GM18873 (cell line): ENCODE measurements at regions not wholly inside any gene's neighbourhood (a gene's known extent, or its start where the extent isn't known, plus 50 kb on each side); places are given as distances from the start of the nearest gene placed in this dataset.
"Not testable (repeated sequence)": the region's sequence is repeated elsewhere in the genome, so short reads cannot be mapped to it uniquely, and the experiment has no call there.

Source experiments
- ATAC-seq: cut with Tn5 transposase; IDR thresholded peaks from one replicate; pipeline ENCODE4 v1.9.1; 2021; ENCODE audit warnings: mild to moderate bottlenecking, moderate library complexity, moderate number of reproducible peaks; ENCODE audit not compliant: unreplicated experiment, low FRiP score

GRCh38 chr3:3347056-3347455, 167.6 kb upstream of the CRBN start:
- not testable (repeated sequence) for ATAC-seq

GRCh38 chr3:3346556-3346955, 167.1 kb upstream of the CRBN start:
- no peak for ATAC-seq

GRCh38 chr3:3342141-3342540, 162.7 kb upstream of the CRBN start:
- no peak for ATAC-seq

GRCh38 chr3:3340965-3341895, 161.7 kb upstream of the CRBN start:
- no peak for ATAC-seq

- no peak for ATAC-seq
Observed at GRCh38 chr3:3340526-3340925, 161.0 kb upstream of the CRBN start.

- no peak for ATAC-seq
Observed at GRCh38 chr3:3335903-3336302, 156.4 kb upstream of the CRBN start.

GRCh38 chr3:3334491-3334890, 155.0 kb upstream of the CRBN start:
- no peak for ATAC-seq

- no peak for ATAC-seq
Observed at GRCh38 chr3:3333571-3333970, 154.1 kb upstream of the CRBN start.

GRCh38 chr3:3316521-3316920, 137.0 kb upstream of the CRBN start:
- ATAC-seq: no peak

- ATAC-seq: no peak
Observed at GRCh38 chr3:3315846-3316245, 136.4 kb upstream of the CRBN start.

- no peak for ATAC-seq
Observed at GRCh38 chr3:3309887-3310286, 130.4 kb upstream of the CRBN start.

GRCh38 chr3:3308809-3309208, 129.3 kb upstream of the CRBN start:
- ATAC-seq: no peak

GRCh38 chr3:3307491-3307890, 128.0 kb upstream of the CRBN start:
- ATAC-seq: no peak

- no peak for ATAC-seq
Observed at GRCh38 chr3:3305841-3306240, 126.3 kb upstream of the CRBN start.

GRCh38 chr3:3305084-3305483, 125.6 kb upstream of the CRBN start:
- no peak for ATAC-seq

GRCh38 chr3:3303636-3304035, 124.1 kb upstream of the CRBN start:
- ATAC-seq: no peak

GRCh38 chr3:3302964-3303363, 123.5 kb upstream of the CRBN start:
- ATAC-seq: no peak

GRCh38 chr3:3301476-3301875, 122.0 kb upstream of the CRBN start:
- no peak for ATAC-seq

GRCh38 chr3:3296979-3297381, 117.5 kb upstream of the CRBN start:
- no peak for ATAC-seq

- no peak for ATAC-seq
Observed at GRCh38 chr3:3295586-3295985, 116.1 kb upstream of the CRBN start.

- ATAC-seq: not testable (repeated sequence)
Observed at GRCh38 chr3:3291756-3292283, 112.3 kb upstream of the CRBN start.

- ATAC-seq: no peak
Observed at GRCh38 chr3:3288255-3288654, 108.8 kb upstream of the CRBN start.
